ENCODE measurements at regions not wholly inside any gene's neighbourhood (a gene's known extent, or its start where the extent isn't known, plus 50 kb on each side); places are given as distances from the start of the nearest gene placed in this dataset.

- TF ChIP-seq CTCF (conservative IDR thresholded peaks at IDR 0.05 in 1 of 2, IDR thresholded peaks at IDR 0.05 in 1 of 2; ENCODE audit: extremely low read depth in 1 of 2, insufficient read depth in 1 of 2, low read depth in 1 of 2, low read length in 2 of 2) (no peak), EZH2 (IDR thresholded peaks at IDR 0.05; ENCODE audit: borderline replicate concordance, low read length) (no peak)
These were observed 550.7 kb downstream of the ETS1 start for GRCh38 chr11:128036556-128037093.
